HCT116 (cell line): ENCODE measurements at regions not wholly inside any gene's neighbourhood (a gene's known extent, or its start where the extent isn't known, plus 50 kb on each side); places are given as distances from the start of the nearest gene placed in this dataset.

Experiments used
- JUND ChIP-seq: IDR thresholded peaks from 2 replicates; pipeline ENCODE4 v1.6.1; 2012
- POLR2A ChIP-seq: IDR thresholded peaks from 2 replicates; pipeline ENCODE4 v1.7.0; 2011; ENCODE audit warnings: borderline replicate concordance; ENCODE audit not compliant: insufficient read depth, insufficient read length; ENCODE audit errors: extremely low read depth
- POLR2AphosphoS5 ChIP-seq: IDR thresholded peaks from 2 replicates; pipeline ENCODE4 v1.6.1; 2011; ENCODE audit warnings: mild to moderate bottlenecking, low read depth, low read length, moderate library complexity
- REST ChIP-seq: IDR thresholded peaks from 2 replicates; pipeline ENCODE4 v1.6.1; 2012; ENCODE audit warnings: low read depth
- SIN3A ChIP-seq: IDR thresholded peaks from 2 replicates; pipeline ENCODE4 v1.6.1; 2012; ENCODE audit warnings: low read depth
- ZNF274 ChIP-seq: fragments of 200-500 bp; sonication (Bioruptor generic); IDR thresholded peaks from 2 replicates; pipeline ENCODE4 v1.6.1; 2014; ENCODE audit warnings: mild to moderate bottlenecking, low read depth, low read length, inconsistent platforms
- TF ChIP-seq, protein P1 (sequence below), 3 experiments: fragments of 200-600 bp in 1 of 3; sonication (generic) in 1 of 3; IDR thresholded peaks in 2 of 3; conservative IDR thresholded peaks in 1 of 3; 2 replicates each; pipeline ENCODE4 v1.5.1; 2012 to 2017; ENCODE audit warnings: low read depth in 2 of 3, low read length in 2 of 3, antibody characterized with exemption in 1 of 3, borderline replicate concordance in 1 of 3, control low read depth in 1 of 3, mild to moderate bottlenecking in 1 of 3, mixed read lengths in 1 of 3, mixed run types in 1 of 3, moderate library complexity in 1 of 3; ENCODE audit not compliant: insufficient read depth in 1 of 3

- TF ChIP-seq, protein P1, sequence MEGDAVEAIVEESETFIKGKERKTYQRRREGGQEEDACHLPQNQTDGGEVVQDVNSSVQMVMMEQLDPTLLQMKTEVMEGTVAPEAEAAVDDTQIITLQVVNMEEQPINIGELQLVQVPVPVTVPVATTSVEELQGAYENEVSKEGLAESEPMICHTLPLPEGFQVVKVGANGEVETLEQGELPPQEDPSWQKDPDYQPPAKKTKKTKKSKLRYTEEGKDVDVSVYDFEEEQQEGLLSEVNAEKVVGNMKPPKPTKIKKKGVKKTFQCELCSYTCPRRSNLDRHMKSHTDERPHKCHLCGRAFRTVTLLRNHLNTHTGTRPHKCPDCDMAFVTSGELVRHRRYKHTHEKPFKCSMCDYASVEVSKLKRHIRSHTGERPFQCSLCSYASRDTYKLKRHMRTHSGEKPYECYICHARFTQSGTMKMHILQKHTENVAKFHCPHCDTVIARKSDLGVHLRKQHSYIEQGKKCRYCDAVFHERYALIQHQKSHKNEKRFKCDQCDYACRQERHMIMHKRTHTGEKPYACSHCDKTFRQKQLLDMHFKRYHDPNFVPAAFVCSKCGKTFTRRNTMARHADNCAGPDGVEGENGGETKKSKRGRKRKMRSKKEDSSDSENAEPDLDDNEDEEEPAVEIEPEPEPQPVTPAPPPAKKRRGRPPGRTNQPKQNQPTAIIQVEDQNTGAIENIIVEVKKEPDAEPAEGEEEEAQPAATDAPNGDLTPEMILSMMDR (IDR thresholded peaks at IDR 0.05 in 2 of 3, conservative IDR thresholded peaks at IDR 0.05 in 1 of 3; ENCODE audit: borderline replicate concordance in 1 of 3, insufficient read depth in 1 of 3, low read depth in 2 of 3, low read length in 2 of 3): no peak
- TF ChIP-seq REST (no peak), POLR2A (no peak), ZNF274 (no peak), SIN3A (no peak), POLR2AphosphoS5 (no peak), JUND (no peak)
Observed at GRCh38 chr3:43885908-43886618, 195.3 kb downstream of the ABHD5 start.
